GM12864 (cell line): ENCODE measurements at regions not wholly inside any gene's neighbourhood (a gene's known extent, or its start where the extent isn't known, plus 50 kb on each side); places are given as distances from the start of the nearest gene placed in this dataset.

Experiments
- DNase-seq: peaks from one replicate; pipeline ENCODE4 v3.0.0-alpha.2; 2011; ENCODE audit warnings: low read depth
- H3K4me3 ChIP-seq: 2 replicates; pipeline ENCODE4 v1.5.1; 2011; ENCODE audit warnings: mild to moderate bottlenecking, low read depth, low read length, control low read depth
- TF ChIP-seq, protein P1 (sequence below): IDR thresholded peaks from 2 replicates; pipeline ENCODE4 v1.5.1; 2011; ENCODE audit warnings: low read depth, mild to moderate bottlenecking, moderate library complexity, low read length, control low read depth, inconsistent platforms; ENCODE audit errors: missing control alignments

DNA sequence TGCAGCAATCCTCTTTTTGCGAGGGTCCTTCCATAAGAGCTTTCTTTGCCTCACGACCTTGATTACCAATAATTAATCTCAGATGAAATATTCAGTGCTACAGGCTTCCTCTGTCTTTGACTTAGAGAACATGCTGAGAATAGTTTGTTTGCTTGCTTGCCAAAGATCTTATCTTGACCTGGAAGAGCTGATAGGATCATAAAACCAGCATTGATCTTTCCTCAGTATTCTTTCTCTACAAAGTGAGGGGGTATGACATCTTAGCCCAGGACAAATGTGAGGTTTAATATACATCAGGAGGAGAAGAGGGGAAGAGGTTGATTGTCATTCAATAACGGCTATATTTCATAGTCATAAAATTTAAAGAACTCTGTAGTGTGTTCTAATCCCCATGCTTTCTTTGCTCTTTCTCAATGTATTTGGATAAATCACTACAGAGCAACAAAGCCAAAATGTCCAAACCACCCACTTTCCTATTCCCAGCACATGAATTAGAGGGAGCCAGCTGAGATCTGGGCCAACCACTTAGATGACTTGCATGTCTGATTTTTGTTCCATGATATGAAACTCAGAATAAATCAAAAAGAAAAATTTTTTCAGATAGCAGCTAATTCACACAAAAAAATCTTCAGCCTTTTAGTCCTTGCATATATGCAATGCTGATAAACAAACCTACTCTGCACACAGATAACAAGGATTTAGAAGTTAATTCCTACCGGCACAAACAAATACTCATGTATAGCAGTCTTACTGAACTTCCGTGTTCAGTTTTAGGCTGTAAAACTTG lies 50.5 kb upstream of the IPO9 start:
- TF ChIP-seq, protein P1, sequence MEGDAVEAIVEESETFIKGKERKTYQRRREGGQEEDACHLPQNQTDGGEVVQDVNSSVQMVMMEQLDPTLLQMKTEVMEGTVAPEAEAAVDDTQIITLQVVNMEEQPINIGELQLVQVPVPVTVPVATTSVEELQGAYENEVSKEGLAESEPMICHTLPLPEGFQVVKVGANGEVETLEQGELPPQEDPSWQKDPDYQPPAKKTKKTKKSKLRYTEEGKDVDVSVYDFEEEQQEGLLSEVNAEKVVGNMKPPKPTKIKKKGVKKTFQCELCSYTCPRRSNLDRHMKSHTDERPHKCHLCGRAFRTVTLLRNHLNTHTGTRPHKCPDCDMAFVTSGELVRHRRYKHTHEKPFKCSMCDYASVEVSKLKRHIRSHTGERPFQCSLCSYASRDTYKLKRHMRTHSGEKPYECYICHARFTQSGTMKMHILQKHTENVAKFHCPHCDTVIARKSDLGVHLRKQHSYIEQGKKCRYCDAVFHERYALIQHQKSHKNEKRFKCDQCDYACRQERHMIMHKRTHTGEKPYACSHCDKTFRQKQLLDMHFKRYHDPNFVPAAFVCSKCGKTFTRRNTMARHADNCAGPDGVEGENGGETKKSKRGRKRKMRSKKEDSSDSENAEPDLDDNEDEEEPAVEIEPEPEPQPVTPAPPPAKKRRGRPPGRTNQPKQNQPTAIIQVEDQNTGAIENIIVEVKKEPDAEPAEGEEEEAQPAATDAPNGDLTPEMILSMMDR = no peak
- no peak overlapping the region for H3K4me3 ChIP-seq
- no peak for DNase-seq
